Panc1 (cell line): ENCODE measurements at regions not wholly inside any gene's neighbourhood (a gene's known extent, or its start where the extent isn't known, plus 50 kb on each side); places are given as distances from the start of the nearest gene placed in this dataset.

ENCODE experiments used
- CTCF ChIP-seq: fragments of 450-650 bp; IDR thresholded peaks from 2 replicates; pipeline ENCODE4 v1.5.1; 2017; ENCODE audit warnings: mild to moderate bottlenecking
- POLR2AphosphoS5 ChIP-seq: IDR thresholded peaks from 2 replicates; pipeline ENCODE4 v1.6.1; 2012; ENCODE audit warnings: mild to moderate bottlenecking, low read depth, low read length, moderate library complexity
- REST ChIP-seq, 2 experiments: IDR thresholded peaks; 2 replicates each; pipeline ENCODE4 v1.6.1; 2011 to 2012; ENCODE audit warnings: low read depth in 2 of 2, control low read depth in 1 of 2, low read length in 1 of 2, mild to moderate bottlenecking in 1 of 2, moderate library complexity in 1 of 2; ENCODE audit not compliant: insufficient read depth in 1 of 2
- SIN3A ChIP-seq: IDR thresholded peaks from 2 replicates; pipeline ENCODE4 v1.6.1; 2012; ENCODE audit warnings: low read depth, mild to moderate bottlenecking, low read length, moderate library complexity, borderline replicate concordance; ENCODE audit not compliant: insufficient read depth
- TCF7L2 ChIP-seq: IDR thresholded peaks from 2 replicates; pipeline ENCODE4 v1.6.1; 2011; ENCODE audit warnings: mild to moderate bottlenecking, low read depth, low read length, inconsistent platforms

GRCh38 chr4:155599085-155599484 is 67.6 kb upstream of the GUCY1A1 start:
- TF ChIP-seq POLR2AphosphoS5: no peak
- no peak for TF ChIP-seq CTCF
- no peak for TF ChIP-seq SIN3A
- no peak for TF ChIP-seq REST (IDR thresholded peaks at IDR 0.05; ENCODE audit: insufficient read depth in 1 of 2, low read depth in 2 of 2, low read length in 1 of 2)
- TF ChIP-seq TCF7L2: no peak
